GM15510 (cell line): ENCODE measurements at regions not wholly inside any gene's neighbourhood (a gene's known extent, or its start where the extent isn't known, plus 50 kb on each side); places are given as distances from the start of the nearest gene placed in this dataset.

Experiments
- POLR2A ChIP-seq: IDR thresholded peaks from 3 replicates; pipeline ENCODE4 v1.6.1; 2011; ENCODE audit warnings: borderline replicate concordance; ENCODE audit not compliant: insufficient read length; ENCODE audit errors: extremely low read depth

DNA sequence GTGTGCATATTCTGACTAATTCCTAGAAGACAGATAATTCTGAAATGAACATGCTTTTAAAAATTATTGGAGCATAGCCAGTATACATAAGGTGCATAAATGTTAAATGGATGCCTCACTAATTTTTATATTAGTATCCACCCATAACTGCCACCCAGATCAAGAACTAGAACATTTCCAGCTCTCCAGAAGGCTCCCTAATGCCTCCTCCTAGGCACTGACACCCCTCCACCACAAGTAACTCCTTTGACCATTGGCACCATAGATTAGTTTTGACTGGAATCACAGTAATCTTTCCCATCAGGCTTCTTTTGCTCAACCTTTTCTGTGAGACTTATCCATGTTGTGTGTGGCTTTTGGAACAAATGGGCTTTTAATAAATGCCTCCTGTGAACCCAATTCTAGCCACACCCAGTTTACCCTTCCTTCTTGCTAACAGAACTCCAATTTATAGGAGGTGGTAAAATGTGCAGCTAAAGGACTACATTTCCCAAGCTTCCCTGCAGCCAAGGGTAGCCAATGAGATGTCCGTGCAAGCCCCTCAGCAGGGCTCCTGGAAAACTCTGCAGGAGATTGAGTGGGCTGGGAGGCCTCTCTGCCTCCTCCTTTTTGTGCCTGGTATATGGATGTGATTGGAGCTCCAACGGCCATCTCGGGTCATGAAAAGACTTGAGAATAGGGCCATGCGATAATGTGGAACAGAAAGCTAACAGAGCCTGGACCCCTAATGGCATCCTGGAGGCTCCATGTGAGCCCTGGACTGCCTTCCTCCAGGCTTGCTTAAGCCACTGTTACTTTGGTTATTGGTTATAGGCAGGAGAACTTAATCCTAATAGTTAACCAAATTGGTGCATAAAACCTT, 322.6 kb upstream of the TLE3 start:
- TF ChIP-seq POLR2A: no peak

DNA sequence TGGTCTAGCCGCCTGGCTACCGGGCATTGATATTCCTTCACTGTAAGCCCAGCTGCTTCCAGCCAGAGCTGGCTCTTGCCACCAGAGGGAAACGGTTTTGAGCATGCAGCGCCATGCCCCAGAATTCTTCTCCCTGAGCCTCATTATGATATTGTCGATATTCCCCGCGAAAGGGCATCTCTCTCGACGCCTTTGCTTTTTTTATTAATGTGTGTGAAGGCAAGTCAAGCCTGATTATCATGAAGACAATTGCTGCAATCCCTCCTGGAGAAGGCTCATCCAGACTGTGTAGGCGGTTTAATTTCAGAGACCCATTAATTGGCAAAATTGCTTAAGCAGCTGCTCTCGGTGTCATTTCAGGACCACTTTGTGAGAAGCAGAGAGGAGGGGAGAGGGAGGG, 321.2 kb upstream of the TLE3 start:
- no peak for TF ChIP-seq POLR2A

DNA sequence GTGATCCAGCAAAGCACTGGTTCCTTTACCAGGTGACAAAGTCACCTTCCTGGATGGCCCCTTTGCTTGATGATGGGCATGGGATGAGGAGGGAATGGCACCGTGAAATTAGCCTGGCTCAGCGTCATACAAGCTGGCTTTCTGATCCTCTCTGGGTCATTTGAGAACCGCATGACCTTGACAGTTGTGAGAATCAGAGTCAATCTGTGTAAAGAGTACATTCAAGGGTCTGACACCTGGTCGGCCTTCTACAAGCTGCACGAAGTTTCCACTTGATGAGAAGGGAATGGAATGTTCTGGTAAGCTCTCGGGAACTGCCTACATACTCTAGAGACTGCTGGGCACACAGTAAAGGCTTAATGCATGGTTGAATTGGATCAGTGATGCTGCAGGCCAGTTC, 319.8 kb upstream of the TLE3 start:
- TF ChIP-seq POLR2A: no peak

DNA sequence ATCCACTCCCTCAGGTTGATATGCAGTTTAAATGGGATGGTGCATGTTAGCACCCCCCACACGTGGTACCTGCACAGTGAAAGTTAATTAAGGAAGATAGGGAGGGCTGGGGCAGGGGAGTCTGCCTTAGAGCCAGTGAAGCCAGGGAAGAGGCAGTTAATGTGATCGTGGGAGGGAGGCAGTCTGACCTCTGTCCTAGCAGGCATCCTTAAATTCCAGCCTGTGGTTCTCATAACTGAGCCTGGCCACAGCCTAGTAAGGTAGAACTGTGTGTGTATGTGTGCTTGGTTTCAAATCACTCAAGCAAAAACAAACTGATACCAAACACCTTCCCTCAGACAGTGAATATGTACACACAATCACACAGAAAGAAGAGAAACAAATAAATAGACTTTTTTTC, 319.1 kb upstream of the TLE3 start:
- no peak for TF ChIP-seq POLR2A

DNA sequence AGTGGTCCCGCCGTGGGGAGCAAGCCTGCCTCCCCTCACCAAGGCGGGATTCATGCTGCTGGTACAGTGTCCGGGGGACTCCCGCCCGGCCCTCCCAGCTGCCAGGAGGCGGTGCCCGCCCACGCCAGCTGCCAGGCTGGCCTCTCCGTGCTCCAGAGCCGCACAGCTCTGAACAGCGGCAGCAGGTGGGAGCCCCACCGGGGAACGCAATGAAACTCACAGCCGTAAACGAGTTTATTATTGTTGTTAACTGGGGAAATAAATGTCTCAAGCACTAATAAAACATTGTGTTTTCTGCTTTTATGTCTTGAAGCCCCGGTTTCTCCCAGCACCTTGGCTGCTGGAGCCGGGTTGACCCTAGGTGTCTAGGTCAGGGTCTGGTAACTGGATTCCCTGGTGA, 317.7 kb upstream of the TLE3 start:
- no peak for TF ChIP-seq POLR2A

GRCh38 chr15:70414626-70415025, 316.9 kb upstream of the TLE3 start:
- TF ChIP-seq POLR2A: no peak

DNA sequence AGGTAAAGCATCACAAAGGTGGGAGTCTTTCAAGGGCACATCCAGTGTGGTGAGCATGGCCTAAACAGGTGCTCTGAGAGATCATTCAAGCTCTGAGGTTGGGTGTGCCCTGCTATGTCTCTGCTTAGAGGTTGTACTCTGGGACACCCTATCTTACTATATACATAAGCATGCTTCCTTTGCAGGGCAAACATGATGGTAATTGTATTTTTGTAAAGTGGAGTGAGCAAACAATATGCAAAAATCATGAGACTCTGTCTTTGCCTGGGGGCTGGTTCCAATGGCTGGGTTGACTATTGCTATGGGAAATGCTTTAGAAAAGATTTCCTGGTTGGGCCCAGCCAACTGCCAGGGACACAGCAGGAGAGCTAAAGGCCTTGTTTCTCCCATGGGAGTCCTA, 315.1 kb upstream of the TLE3 start:
- no peak for TF ChIP-seq POLR2A

GRCh38 chr15:70411143-70411863, 313.6 kb upstream of the TLE3 start:
- no peak for TF ChIP-seq POLR2A

DNA sequence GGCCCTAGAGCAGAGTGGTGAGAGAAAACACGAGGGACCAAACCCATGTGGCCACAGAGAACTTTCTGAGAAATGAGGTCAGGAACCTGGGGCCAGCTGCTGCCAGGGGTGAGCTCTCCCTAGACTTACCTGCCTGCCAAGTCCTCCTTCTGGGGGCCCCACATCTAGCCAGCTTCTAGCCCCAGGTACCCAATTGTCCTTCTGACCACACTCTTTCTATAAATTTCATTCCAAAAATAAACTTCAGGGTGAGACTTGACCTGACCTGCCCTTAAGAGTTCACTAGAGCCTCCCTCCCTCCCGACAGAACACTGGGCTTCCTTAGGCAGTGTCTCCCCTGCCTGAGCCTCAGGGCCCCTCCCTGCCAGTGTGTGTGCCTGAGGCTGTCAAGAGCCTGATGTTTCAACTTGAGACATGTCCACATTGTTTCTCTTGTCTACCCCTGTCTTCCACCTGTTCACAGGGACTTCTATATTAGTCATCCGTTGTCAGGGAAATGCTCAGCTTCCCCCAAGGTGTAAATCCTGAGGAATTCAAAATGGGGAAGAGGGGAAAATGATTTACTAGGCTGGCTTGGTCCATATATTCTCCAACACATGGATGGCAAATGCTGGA, 312.8 kb upstream of the TLE3 start:
- no peak for TF ChIP-seq POLR2A

DNA sequence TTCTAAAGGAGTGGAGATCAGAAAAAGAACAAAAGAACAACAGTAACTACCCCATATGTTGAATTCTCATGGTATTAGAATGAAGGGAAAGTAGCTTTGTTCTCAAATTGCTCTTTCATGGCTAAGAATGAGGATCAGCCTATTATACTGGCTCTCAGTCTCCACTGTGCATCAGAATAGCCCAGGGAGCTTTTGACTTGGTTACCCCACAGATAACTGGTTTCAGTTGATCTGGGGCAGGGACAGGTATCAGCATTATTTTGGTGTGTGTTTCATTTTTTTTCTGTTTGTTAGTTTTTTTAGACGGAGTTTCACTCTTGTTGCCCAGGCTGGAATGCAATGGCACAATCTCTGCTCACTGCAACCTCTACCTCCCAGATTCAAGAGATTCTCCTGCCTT, 311.7 kb upstream of the TLE3 start:
- TF ChIP-seq POLR2A: no peak

GRCh38 chr15:70407955-70408354, 310.2 kb upstream of the TLE3 start:
- TF ChIP-seq POLR2A: no peak

DNA sequence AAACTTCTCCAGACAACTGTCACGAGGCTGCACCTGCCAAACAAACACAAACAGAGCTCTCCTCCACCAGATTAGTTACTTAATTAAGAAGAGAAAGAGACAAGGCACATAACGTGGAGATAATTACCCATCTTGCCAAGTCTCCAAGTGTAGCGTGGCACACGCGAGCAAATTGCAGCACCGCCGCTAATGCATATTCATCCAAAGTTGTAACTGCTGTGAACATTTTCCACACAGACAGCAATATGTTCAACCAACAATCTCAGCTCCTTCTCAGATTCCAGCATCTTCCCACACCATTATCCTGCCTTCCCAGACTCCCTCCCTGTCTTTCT, 309.6 kb upstream of the TLE3 start:
- TF ChIP-seq POLR2A: no peak

DNA sequence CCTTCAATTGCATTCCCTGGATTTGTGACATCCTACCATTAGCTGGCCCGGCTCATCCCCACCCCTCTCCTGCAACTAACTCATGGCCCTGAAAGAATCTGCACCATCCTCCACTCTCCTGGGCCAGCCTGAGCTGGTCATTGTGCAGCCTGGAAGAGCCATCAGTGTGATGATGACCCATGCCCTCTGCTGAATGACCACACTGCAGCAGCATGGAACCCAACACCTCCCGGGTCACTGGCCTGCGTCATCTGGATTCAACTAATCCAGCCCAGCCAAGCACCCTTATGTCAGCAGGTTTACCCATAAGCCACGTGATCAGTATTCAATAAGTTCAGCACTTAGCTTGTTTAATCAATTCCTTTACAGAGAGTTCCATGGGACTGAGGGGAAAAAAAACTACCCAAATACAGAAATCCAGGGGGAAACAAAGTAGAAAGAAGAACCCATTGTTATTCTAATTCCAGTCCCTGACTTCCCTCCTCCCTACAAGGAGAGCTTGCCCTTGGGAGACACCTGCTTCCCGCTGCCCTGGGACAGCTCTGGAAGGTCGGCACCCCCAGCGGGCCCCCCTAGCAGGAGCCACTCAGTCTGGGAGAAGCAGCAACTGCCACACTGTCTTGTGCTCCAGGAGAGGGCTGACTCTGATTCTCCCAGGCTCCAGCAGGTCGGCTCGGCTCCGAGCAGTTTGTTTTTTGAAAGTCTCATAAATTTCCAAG, 309.1 kb upstream of the TLE3 start:
- no peak for TF ChIP-seq POLR2A

DNA sequence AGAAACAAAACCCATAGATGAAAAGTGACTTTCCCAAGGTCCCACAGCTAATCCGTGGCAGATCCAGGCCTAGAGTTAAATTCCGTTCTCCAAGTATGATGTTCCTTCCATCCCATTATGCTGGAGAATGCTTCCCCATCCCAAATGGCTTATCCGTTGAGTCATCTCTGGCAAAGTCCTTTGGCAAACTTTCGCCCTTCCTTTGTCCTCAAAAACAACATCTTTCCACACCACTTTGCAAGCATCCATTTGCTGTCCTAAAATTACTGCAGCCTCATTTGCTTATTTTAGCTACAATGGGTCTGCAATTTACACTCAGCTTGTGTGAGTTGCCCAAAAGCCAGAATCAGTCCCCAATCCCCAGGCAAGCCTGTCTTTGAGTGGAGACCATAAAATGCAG, 304.0 kb upstream of the TLE3 start:
- no peak for TF ChIP-seq POLR2A
